IPS-18a (cell line): ENCODE measurements at regions not wholly inside any gene's neighbourhood (a gene's known extent, or its start where the extent isn't known, plus 50 kb on each side); places are given as distances from the start of the nearest gene placed in this dataset.
"Not testable (repeated sequence)": the region's sequence is repeated elsewhere in the genome, so short reads cannot be mapped to it uniquely, and the experiment has no call there.

Experiments
- H3K27ac ChIP-seq: one replicate; pipeline ENCODE4 v1.5.1; 2013; ENCODE audit warnings: low read length
- H3K27me3 ChIP-seq: one replicate; pipeline ENCODE4 v1.6.1; 2013; ENCODE audit warnings: mild to moderate bottlenecking, low read length; ENCODE audit not compliant: control insufficient read depth, insufficient read depth
- H3K36me3 ChIP-seq: one replicate; pipeline ENCODE4 v1.6.1; 2013; ENCODE audit warnings: low read depth, low read length; ENCODE audit not compliant: control insufficient read depth
- H3K4me1 ChIP-seq: one replicate; pipeline ENCODE4 v1.6.1; 2013; ENCODE audit warnings: low read depth, low read length; ENCODE audit not compliant: control insufficient read depth
- H3K4me3 ChIP-seq: one replicate; pipeline ENCODE4 v1.5.1; 2013; ENCODE audit warnings: low read length
- H3K9ac ChIP-seq: one replicate; pipeline ENCODE4 v1.6.1; 2013; ENCODE audit warnings: mild to moderate bottlenecking, low read length, moderate library complexity
- H3K9me3 ChIP-seq: one replicate; pipeline ENCODE4 v1.6.1; 2013; ENCODE audit warnings: low read depth, low read length; ENCODE audit not compliant: control insufficient read depth

GRCh38 chr1:245087723-245088122 lies 67.1 kb upstream of the KIF26B start:
- Histone ChIP-seq H3K4me1 (no peaks in the 10 kb centered on the region), H3K4me3 (no peak overlapping the region), H3K9me3 (peaks cover 3% of the 10 kb centered on the region), H3K27ac (no peak overlapping the region), H3K36me3 (no peaks in the 10 kb centered on the region), H3K27me3 (no peaks in the 10 kb centered on the region), H3K9ac (no peak overlapping the region)

GRCh38 chr1:245086389-245086969 lies 68.3 kb upstream of the KIF26B start:
- Histone ChIP-seq H3K36me3 (no peaks in the 10 kb centered on the region), H3K4me3 (no peak overlapping the region), H3K9me3 (peaks cover 3% of the 10 kb centered on the region), H3K4me1 (no peaks in the 10 kb centered on the region), H3K27ac (no peak overlapping the region), H3K9ac (no peak overlapping the region), H3K27me3 (no peaks in the 10 kb centered on the region)

GRCh38 chr1:245085508-245086095 lies 69.2 kb upstream of the KIF26B start:
- Histone ChIP-seq H3K9ac (no peak overlapping the region), H3K27me3 (no peaks in the 10 kb centered on the region), H3K36me3 (no peaks in the 10 kb centered on the region), H3K4me1 (no peaks in the 10 kb centered on the region), H3K9me3 (peaks cover 3% of the 10 kb centered on the region), H3K27ac (no peak overlapping the region), H3K4me3 (no peak overlapping the region)

- H3K9me3 ChIP-seq = peaks cover 3% of the 10 kb centered on the region
- no peaks in the 10 kb centered on the region for H3K27me3 ChIP-seq
- no peak overlapping the region for H3K9ac ChIP-seq
- no peaks in the 10 kb centered on the region for H3K4me1 ChIP-seq
- H3K27ac ChIP-seq = no peak overlapping the region
- no peaks in the 10 kb centered on the region for H3K36me3 ChIP-seq
- H3K4me3 ChIP-seq = no peak overlapping the region
Observed at GRCh38 chr1:245084551-245084950, 70.2 kb upstream of the KIF26B start.

GRCh38 chr1:245079021-245079609 lies 75.7 kb upstream of the KIF26B start:
- H3K27ac ChIP-seq = no peak overlapping the region
- peaks cover 3% of the 10 kb centered on the region for H3K9me3 ChIP-seq
- H3K36me3 ChIP-seq = no peaks in the 10 kb centered on the region
- H3K9ac ChIP-seq = no peak overlapping the region
- H3K4me1 ChIP-seq = no peaks in the 10 kb centered on the region
- H3K4me3 ChIP-seq = no peak overlapping the region
- no peaks in the 10 kb centered on the region for H3K27me3 ChIP-seq

GRCh38 chr1:245074898-245075297 lies 79.9 kb upstream of the KIF26B start:
- H3K4me1 ChIP-seq = no peaks in the 10 kb centered on the region
- no peak overlapping the region for H3K9ac ChIP-seq
- no peak overlapping the region for H3K4me3 ChIP-seq
- no peaks in the 10 kb centered on the region for H3K9me3 ChIP-seq
- no peaks in the 10 kb centered on the region for H3K36me3 ChIP-seq
- no peak overlapping the region for H3K27ac ChIP-seq
- H3K27me3 ChIP-seq = no peaks in the 10 kb centered on the region

- Histone ChIP-seq H3K4me1 (no peaks in the 10 kb centered on the region), H3K27ac (no peak overlapping the region), H3K9me3 (no peaks in the 10 kb centered on the region), H3K27me3 (no peaks in the 10 kb centered on the region), H3K36me3 (no peaks in the 10 kb centered on the region), H3K9ac (no peak overlapping the region), H3K4me3 (no peak overlapping the region)
Observed at GRCh38 chr1:245074232-245074747, 80.5 kb upstream of the KIF26B start.

- Histone ChIP-seq H3K36me3 (no peaks in the 10 kb centered on the region), H3K4me1 (no peaks in the 10 kb centered on the region), H3K4me3 (no peak overlapping the region), H3K9ac (no peak overlapping the region), H3K27me3 (no peaks in the 10 kb centered on the region), H3K9me3 (no peaks in the 10 kb centered on the region), H3K27ac (no peak overlapping the region)
Observed at GRCh38 chr1:245070836-245071615, 83.8 kb upstream of the KIF26B start.

GRCh38 chr1:245067257-245067656 lies 87.5 kb upstream of the KIF26B start:
- no peaks in the 10 kb centered on the region for H3K4me1 ChIP-seq
- H3K27me3 ChIP-seq = no peaks in the 10 kb centered on the region
- no peak overlapping the region for H3K4me3 ChIP-seq
- H3K9ac ChIP-seq = no peak overlapping the region
- no peaks in the 10 kb centered on the region for H3K9me3 ChIP-seq
- H3K36me3 ChIP-seq = no peaks in the 10 kb centered on the region
- H3K27ac ChIP-seq = no peak overlapping the region

GRCh38 chr1:245062741-245063305 lies 92.0 kb upstream of the KIF26B start:
- Histone ChIP-seq H3K9ac (no peak overlapping the region), H3K9me3 (no peaks in the 10 kb centered on the region), H3K27ac (no peak overlapping the region), H3K4me3 (no peak overlapping the region), H3K4me1 (peaks cover 22% of the 10 kb centered on the region), H3K27me3 (no peaks in the 10 kb centered on the region), H3K36me3 (no peaks in the 10 kb centered on the region)

- not testable (repeated sequence) for H3K4me3 ChIP-seq, H3K27ac ChIP-seq, H3K9ac ChIP-seq, H3K27me3 ChIP-seq, H3K9me3 ChIP-seq, H3K36me3 ChIP-seq
- H3K4me1 ChIP-seq = peaks cover 22% of the 10 kb centered on the region
Observed at GRCh38 chr1:245061808-245062207, 93.0 kb upstream of the KIF26B start.
